GM23338 (cell line): ENCODE measurements at regions not wholly inside any gene's neighbourhood (a gene's known extent, or its start where the extent isn't known, plus 50 kb on each side); places are given as distances from the start of the nearest gene placed in this dataset.

Source experiments
- ATAC-seq: fragments of 200-7000 bp; cut with Tn5 transposase; 3 replicates; pipeline ENCODE4 v1.9.1; 2020
- DNase-seq: peaks from one replicate; pipeline ENCODE4 v3.0.0-alpha.2; 2015; ENCODE audit warnings: low spot score
- H2AFZ ChIP-seq: fragments of 200-600 bp; sonication (generic); 2 replicates; pipeline ENCODE4 v1.8.0; 2016; ENCODE audit warnings: antibody characterized with exemption, mild to moderate bottlenecking, moderate library complexity
- H3F3A ChIP-seq: fragments of 200-600 bp; sonication (generic); replicated peaks from 2 replicates; pipeline ENCODE4 v1.8.0; 2017; ENCODE audit warnings: antibody characterized with exemption, mixed run types, low read depth
- H3K27ac ChIP-seq: fragments of 200-600 bp; sonication (generic); 2 replicates; pipeline ENCODE4 v1.6.1; 2016; ENCODE audit warnings: low read depth
- H3K27me3 ChIP-seq: fragments of 200-600 bp; sonication (generic); 2 replicates; pipeline ENCODE4 v1.8.0; 2016; ENCODE audit warnings: mild to moderate bottlenecking, mixed run types, moderate library complexity; ENCODE audit not compliant: insufficient read depth
- H3K36me3 ChIP-seq: fragments of 200-600 bp; sonication (generic); 2 replicates; pipeline ENCODE4 v1.8.0; 2016; ENCODE audit warnings: mild to moderate bottlenecking; ENCODE audit not compliant: insufficient read depth
- H3K4me1 ChIP-seq: fragments of 200-600 bp; sonication (generic); 2 replicates; pipeline ENCODE4 v1.8.0; 2016; ENCODE audit warnings: mild to moderate bottlenecking, moderate library complexity; ENCODE audit not compliant: insufficient read depth
- H3K4me2 ChIP-seq: fragments of 200-600 bp; sonication (generic); 2 replicates; pipeline ENCODE4 v1.7.1; 2017; ENCODE audit warnings: mixed run types
- H3K4me3 ChIP-seq: fragments of 200-600 bp; sonication (generic); 2 replicates; pipeline ENCODE4 v1.6.1; 2016; ENCODE audit warnings: mixed run types
- H3K79me2 ChIP-seq: fragments of 200-600 bp; sonication (generic); replicated peaks from 2 replicates; pipeline ENCODE4 v1.8.0; 2017; ENCODE audit warnings: mild to moderate bottlenecking; ENCODE audit not compliant: insufficient read depth
- H3K9me2 ChIP-seq: fragments of 200-600 bp; sonication (generic); 2 replicates; pipeline ENCODE4 v1.8.0; 2017; ENCODE audit not compliant: insufficient read depth
- H4K20me1 ChIP-seq: fragments of 200-600 bp; sonication (generic); replicated peaks from 2 replicates; pipeline ENCODE4 v1.8.0; 2017; ENCODE audit warnings: mild to moderate bottlenecking; ENCODE audit not compliant: insufficient read depth
- H3K27ac Mint-ChIP-seq: 2 replicates; pipeline ENCODE4 v1.8.0; 2020; ENCODE audit warnings: inconsistent platforms, mild to moderate bottlenecking, moderate library complexity, mixed read lengths
- H3K27me3 Mint-ChIP-seq: 3 replicates; pipeline ENCODE4 v1.8.0; 2022; ENCODE audit warnings: low read depth, mild to moderate bottlenecking, moderate library complexity, mixed read lengths, inconsistent platforms; ENCODE audit not compliant: insufficient read depth, poor library complexity
- H3K36me3 Mint-ChIP-seq: 3 replicates; pipeline ENCODE4 v1.8.0; 2021; ENCODE audit warnings: low read depth, mild to moderate bottlenecking, inconsistent platforms, moderate library complexity, mixed read lengths
- H3K4me1 Mint-ChIP-seq: 3 replicates; pipeline ENCODE4 v1.8.0; 2020; ENCODE audit warnings: mild to moderate bottlenecking, inconsistent platforms, mixed read lengths
- H3K4me3 Mint-ChIP-seq: 3 replicates; pipeline ENCODE4 v1.8.0; 2021; ENCODE audit warnings: moderate library complexity, mild to moderate bottlenecking, inconsistent platforms, mixed read lengths
- H3K9me3 Mint-ChIP-seq: 3 replicates; pipeline ENCODE4 v1.8.0; 2020; ENCODE audit warnings: moderate library complexity, mild to moderate bottlenecking, inconsistent platforms, mixed read lengths
- CREB1 ChIP-seq: fragments of 250-450 bp; sonication (Bioruptor Pico); IDR thresholded peaks from 2 replicates; pipeline ENCODE4 v1.5.0; 2020; ENCODE audit warnings: low read depth, mild to moderate bottlenecking, moderate library complexity
- CTCF ChIP-seq, 2 experiments: fragments of 200-600 bp in 1 of 2; sonication (generic) in 1 of 2; conservative IDR thresholded peaks; 2 replicates each; pipeline versions ENCODE4 v1.5.1 to v1.6.1; 2016 to 2017; ENCODE audit warnings: antibody characterized with exemption in 2 of 2, low read depth in 2 of 2, mild to moderate bottlenecking in 2 of 2, moderate library complexity in 1 of 2
- ETS1 ChIP-seq: IDR thresholded peaks from 2 replicates; pipeline ENCODE4 v1.6.1; 2016; ENCODE audit warnings: antibody characterized with exemption
- EZH2 ChIP-seq: fragments of 200-600 bp; sonication (generic); IDR thresholded peaks from one replicate; pipeline ENCODE4 v1.8.0; 2017; ENCODE audit warnings: antibody characterized with exemption, mild to moderate bottlenecking, low read depth; ENCODE audit not compliant: unreplicated experiment
- EZH2phosphoT487 ChIP-seq: fragments of 200-600 bp; sonication (generic); IDR thresholded peaks from one replicate; pipeline ENCODE4 v1.8.1; 2018; ENCODE audit warnings: antibody characterized with exemption; ENCODE audit not compliant: unreplicated experiment
- JUNB ChIP-seq: IDR thresholded peaks from one replicate; pipeline ENCODE4 v1.6.1; 2016; ENCODE audit warnings: antibody characterized with exemption; ENCODE audit not compliant: unreplicated experiment
- NANOG ChIP-seq: IDR thresholded peaks from 2 replicates; pipeline ENCODE4 v1.6.1; 2016; ENCODE audit warnings: antibody characterized with exemption, borderline replicate concordance
- POLR2AphosphoS5 ChIP-seq: IDR thresholded peaks from 2 replicates; pipeline ENCODE4 v1.6.1; 2016; ENCODE audit warnings: antibody characterized with exemption, low read depth
- STAT1 ChIP-seq: IDR thresholded peaks from one replicate; pipeline ENCODE4 v1.6.1; 2016; ENCODE audit warnings: antibody characterized with exemption; ENCODE audit not compliant: unreplicated experiment
- ZNF114 ChIP-seq: fragments of 250-450 bp; sonication (Bioruptor Pico); IDR thresholded peaks from 2 replicates; pipeline ENCODE4 v1.5.0; 2020; ENCODE audit warnings: mild to moderate bottlenecking, moderate library complexity
- ZNF331 ChIP-seq: fragments of 250-450 bp; sonication (Bioruptor Pico); IDR thresholded peaks from 2 replicates; pipeline ENCODE4 v1.5.0; 2020; ENCODE audit warnings: low read depth, mild to moderate bottlenecking, moderate library complexity
- ZNF462 ChIP-seq: fragments of 250-450 bp; sonication (Bioruptor Pico); IDR thresholded peaks from 2 replicates; pipeline ENCODE4 v1.5.0; 2020; ENCODE audit warnings: mild to moderate bottlenecking, moderate library complexity
- TF ChIP-seq, protein P1 (sequence below): IDR thresholded peaks from one replicate; pipeline ENCODE4 v1.6.1; 2018; ENCODE audit warnings: antibody characterized with exemption; ENCODE audit not compliant: unreplicated experiment

- Histone ChIP-seq H3K79me2 (no peaks in the 10 kb centered on the region), H3K36me3 (no peaks in the 10 kb centered on the region), H3F3A (0 out of 2 replicates have a peak, but pooled peaks cover 6% of the 10 kb centered on the region), H3K4me2 (peak overlapping the region; percentile 88), H2AFZ (peak overlapping the region; percentile 98), H3K9me2 (no peaks in the 10 kb centered on the region), H4K20me1 (no peaks in the 10 kb centered on the region), H3K27ac (no peak overlapping the region), H3K27me3 (peaks cover 23% of the 10 kb centered on the region), H3K4me1 (peaks cover 9% of the 10 kb centered on the region), H3K4me3 (peak overlapping the region; percentile 72)
- Mint-ChIP-seq H3K9me3 (no peaks in the 10 kb centered on the region), H3K4me3 (peak overlapping the region; percentile 76), H3K27me3 (peaks cover 42% of the 10 kb centered on the region), H3K4me1 (peaks cover 29% of the 10 kb centered on the region), H3K36me3 (no peaks in the 10 kb centered on the region), H3K27ac (no peak overlapping the region)
- ATAC-seq (no peak), DNase-seq (no peak)
- TF ChIP-seq CTCF (conservative IDR thresholded peaks at IDR 0.05; ENCODE audit: low read depth in 2 of 2) (no peak), STAT1 (no peak), ETS1 (no peak), JUNB (no peak), CREB1 (CRISPR knock-in tag) (no peak), EZH2phosphoT487 (no peak), POLR2AphosphoS5 (no peak), ZNF114 (CRISPR knock-in tag) (no peak), NANOG (no peak), ZNF462 (CRISPR knock-in tag) (no peak), ZNF331 (CRISPR knock-in tag) (no peak), EZH2 (no peak)
- TF ChIP-seq, protein P1, sequence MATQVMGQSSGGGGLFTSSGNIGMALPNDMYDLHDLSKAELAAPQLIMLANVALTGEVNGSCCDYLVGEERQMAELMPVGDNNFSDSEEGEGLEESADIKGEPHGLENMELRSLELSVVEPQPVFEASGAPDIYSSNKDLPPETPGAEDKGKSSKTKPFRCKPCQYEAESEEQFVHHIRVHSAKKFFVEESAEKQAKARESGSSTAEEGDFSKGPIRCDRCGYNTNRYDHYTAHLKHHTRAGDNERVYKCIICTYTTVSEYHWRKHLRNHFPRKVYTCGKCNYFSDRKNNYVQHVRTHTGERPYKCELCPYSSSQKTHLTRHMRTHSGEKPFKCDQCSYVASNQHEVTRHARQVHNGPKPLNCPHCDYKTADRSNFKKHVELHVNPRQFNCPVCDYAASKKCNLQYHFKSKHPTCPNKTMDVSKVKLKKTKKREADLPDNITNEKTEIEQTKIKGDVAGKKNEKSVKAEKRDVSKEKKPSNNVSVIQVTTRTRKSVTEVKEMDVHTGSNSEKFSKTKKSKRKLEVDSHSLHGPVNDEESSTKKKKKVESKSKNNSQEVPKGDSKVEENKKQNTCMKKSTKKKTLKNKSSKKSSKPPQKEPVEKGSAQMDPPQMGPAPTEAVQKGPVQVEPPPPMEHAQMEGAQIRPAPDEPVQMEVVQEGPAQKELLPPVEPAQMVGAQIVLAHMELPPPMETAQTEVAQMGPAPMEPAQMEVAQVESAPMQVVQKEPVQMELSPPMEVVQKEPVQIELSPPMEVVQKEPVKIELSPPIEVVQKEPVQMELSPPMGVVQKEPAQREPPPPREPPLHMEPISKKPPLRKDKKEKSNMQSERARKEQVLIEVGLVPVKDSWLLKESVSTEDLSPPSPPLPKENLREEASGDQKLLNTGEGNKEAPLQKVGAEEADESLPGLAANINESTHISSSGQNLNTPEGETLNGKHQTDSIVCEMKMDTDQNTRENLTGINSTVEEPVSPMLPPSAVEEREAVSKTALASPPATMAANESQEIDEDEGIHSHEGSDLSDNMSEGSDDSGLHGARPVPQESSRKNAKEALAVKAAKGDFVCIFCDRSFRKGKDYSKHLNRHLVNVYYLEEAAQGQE: no peak
Measured at GRCh38 chr17:77888242-77889134, 70.0 kb upstream of the TNRC6C start.
